Gastroesophageal sphincter (tissue), 4 donors: ENCODE measurements at regions not wholly inside any gene's neighbourhood (a gene's known extent, or its start where the extent isn't known, plus 50 kb on each side); places are given as distances from the start of the nearest gene placed in this dataset.

Experiments
- ATAC-seq: fragments of 150-250 bp; one replicate; pipeline ENCODE4 v1.9.1; 2016; ENCODE audit warnings: mild to moderate bottlenecking, moderate library complexity
- H3K27ac ChIP-seq, 4 donors: fragments of 200-600 bp; sonication (generic) in 3 of 4; 1 replicate in 3 of 4; 2 replicates in 1 of 4; pipeline ENCODE4 v1.5.1; 2016 to 2019
- H3K27me3 ChIP-seq: fragments of 200-600 bp; sonication (generic); one replicate; pipeline ENCODE4 v1.5.1; 2019
- H3K36me3 ChIP-seq, 2 donors: fragments of 200-600 bp; sonication (generic); one replicate each; pipeline ENCODE4 v1.5.1; 2019; ENCODE audit warnings: control low read depth in 1 of 2
- H3K4me1 ChIP-seq, 3 donors: fragments of 200-600 bp; sonication (generic); 1 replicate in 2 of 3; 2 replicates in 1 of 3; pipeline ENCODE4 v1.5.1; 2016 to 2019; ENCODE audit warnings: control low read depth in 2 of 3
- H3K4me3 ChIP-seq, 2 donors: fragments of 200-600 bp; sonication (generic); one replicate each; pipeline ENCODE4 v1.5.1; 2019; ENCODE audit warnings: mild to moderate bottlenecking in 1 of 2, moderate library complexity in 1 of 2
- H3K9me3 ChIP-seq, 3 donors: fragments of 200-600 bp; sonication (generic); one replicate each; pipeline ENCODE4 v1.5.1; 2017 to 2019; ENCODE audit warnings: control low read depth in 2 of 3
- CTCF ChIP-seq, 4 experiments: fragments of 200-600 bp in 2 of 4; fragments of 450-650 bp in 2 of 4; sonication (generic) in 1 of 4; IDR thresholded peaks; one replicate each; pipeline ENCODE4 v1.5.1; 2017 to 2019; ENCODE audit warnings: antibody characterized with exemption in 4 of 4, mild to moderate bottlenecking in 2 of 4, moderate library complexity in 2 of 4
- EP300 ChIP-seq: sonication (generic); formaldehyde crosslinking; IDR thresholded peaks from one replicate; pipeline ENCODE4 v1.6.1; 2017; ENCODE audit warnings: antibody characterized with exemption, mild to moderate bottlenecking
- POLR2A ChIP-seq, 2 donors: fragments of 450-650 bp; IDR thresholded peaks; one replicate each; pipeline ENCODE4 v1.6.1; 2017; ENCODE audit warnings: antibody characterized with exemption in 2 of 2, mild to moderate bottlenecking in 2 of 2, moderate library complexity in 1 of 2
- POLR2AphosphoS5 ChIP-seq: sonication (generic); formaldehyde crosslinking; IDR thresholded peaks from one replicate; pipeline ENCODE4 v1.6.1; 2017; ENCODE audit warnings: antibody characterized with exemption
- WGBS, 2 donors: methylation state at CpG; one replicate each; pipeline ENCODE4 v1.1.5; 2018; ENCODE audit warnings: low coverage in 1 of 2; 5-methylcytosine and 5-hydroxymethylcytosine counted together

- H3K36me3 ChIP-seq = no peaks in the 10 kb centered on the region
- 73 to 92% methylated on average over 3 of the region's 3 CpGs for WGBS, 2 donors
- H3K27me3 ChIP-seq = no peaks in the 10 kb centered on the region
- no peak for ATAC-seq
- H3K4me3 ChIP-seq = no peak overlapping the region
- H3K27ac ChIP-seq = no peak overlapping the region
- peaks cover 0 to 4% (median 0%) of the 10 kb centered on the region in 3 donors for H3K9me3 ChIP-seq
- no peaks in the 10 kb centered on the region for H3K4me1 ChIP-seq
- TF ChIP-seq CTCF (IDR thresholded peaks at IDR 0.05) = no peak
- TF ChIP-seq POLR2AphosphoS5 = no peak
- TF ChIP-seq POLR2A (IDR thresholded peaks at IDR 0.05) = no peak
- no peak for TF ChIP-seq EP300
Measured at GRCh38 chr6:51533962-51534361, 553.5 kb downstream of the PKHD1 start.

GRCh38 chr6:51535327-51535726, 552.1 kb downstream of the PKHD1 start:
- H3K27me3 ChIP-seq = peaks cover 2% of the 10 kb centered on the region
- no peaks in the 10 kb centered on the region for H3K36me3 ChIP-seq
- no peak overlapping the region for H3K4me3 ChIP-seq
- no peak overlapping the region for H3K27ac ChIP-seq
- TF ChIP-seq POLR2A (IDR thresholded peaks at IDR 0.05) (no peak), POLR2AphosphoS5 (no peak), CTCF (IDR thresholded peaks at IDR 0.05) (no peak), EP300 (no peak)
- WGBS, 2 donors = 40 to 83% methylated on average over 1 of the region's 1 CpG
- H3K9me3 ChIP-seq = no peaks in the 10 kb centered on the region
- no peak for ATAC-seq
- no peaks in the 10 kb centered on the region for H3K4me1 ChIP-seq

- TF ChIP-seq POLR2AphosphoS5 (no peak), POLR2A (IDR thresholded peaks at IDR 0.05) (no peak), EP300 (no peak), CTCF (IDR thresholded peaks at IDR 0.05) (no peak)
- Histone ChIP-seq H3K4me1 (no peaks in the 10 kb centered on the region), H3K27ac (no peak overlapping the region), H3K36me3 (no peaks in the 10 kb centered on the region), H3K4me3 (no peak overlapping the region), H3K27me3 (peaks cover 8% of the 10 kb centered on the region), H3K9me3 (no peaks in the 10 kb centered on the region)
- 69 to 75% methylated on average over 2 of the region's 2 CpGs for WGBS, 2 donors
- ATAC-seq = no peak
Measured at GRCh38 chr6:51536728-51537127, 550.7 kb downstream of the PKHD1 start.

GRCh38 chr6:51541847-51542246, 545.6 kb downstream of the PKHD1 start:
- Histone ChIP-seq H3K36me3 (no peaks in the 10 kb centered on the region), H3K27me3 (peaks cover 8% of the 10 kb centered on the region), H3K4me3 (no peak overlapping the region), H3K9me3 (no peaks in the 10 kb centered on the region), H3K27ac (no peak overlapping the region), H3K4me1 (no peaks in the 10 kb centered on the region)
- ATAC-seq = no peak
- no peak for TF ChIP-seq CTCF (IDR thresholded peaks at IDR 0.05)
- TF ChIP-seq POLR2AphosphoS5 = no peak
- WGBS, 2 donors = 37 to 79% methylated on average over 7 of the region's 7 CpGs

GRCh38 chr6:51542475-51542874, 544.9 kb downstream of the PKHD1 start:
- Histone ChIP-seq H3K4me3 (no peak overlapping the region), H3K27me3 (peaks cover 8% of the 10 kb centered on the region), H3K36me3 (no peaks in the 10 kb centered on the region), H3K27ac (no peak overlapping the region), H3K4me1 (no peaks in the 10 kb centered on the region), H3K9me3 (no peaks in the 10 kb centered on the region)
- WGBS, 2 donors = 67 to 70% methylated on average over 4 of the region's 4 CpGs
- no peak for ATAC-seq
- TF ChIP-seq POLR2A (IDR thresholded peaks at IDR 0.05) = no peak
- no peak for TF ChIP-seq POLR2AphosphoS5
- TF ChIP-seq EP300 = no peak
- no peak for TF ChIP-seq CTCF (IDR thresholded peaks at IDR 0.05)
